ENCODE measurements at regions not wholly inside any gene's neighbourhood (a gene's known extent, or its start where the extent isn't known, plus 50 kb on each side); places are given as distances from the start of the nearest gene placed in this dataset.
A peak's percentile ranks its signal among the peaks of the same experiment; 100 is the strongest.

GRCh38 chr2:60659026-60659425 lies 97.0 kb upstream of the PAPOLG start:
- no peak for DNase-seq

GRCh38 chr2:60661073-60661738 lies 94.9 kb upstream of the PAPOLG start:
- no peak for DNase-seq

- no peak for DNase-seq
These were observed 93.3 kb upstream of the PAPOLG start for GRCh38 chr2:60662781-60663180.

GRCh38 chr2:60671966-60672365 lies 84.1 kb upstream of the PAPOLG start:
- DNase-seq = no peak

GRCh38 chr2:60674524-60675165 lies 81.4 kb upstream of the PAPOLG start:
- DNase-seq = peak; percentile 31

GRCh38 chr2:60675301-60675700 lies 80.8 kb upstream of the PAPOLG start:
- DNase-seq = no peak

- no peak for DNase-seq
These were observed 79.2 kb upstream of the PAPOLG start for GRCh38 chr2:60676706-60677330.

- no peak for DNase-seq
These were observed 78.7 kb upstream of the PAPOLG start for GRCh38 chr2:60677356-60677755.

- no peak for DNase-seq
These were observed 77.5 kb upstream of the PAPOLG start for GRCh38 chr2:60678551-60678950.

GRCh38 chr2:60679036-60679780 lies 76.9 kb upstream of the PAPOLG start:
- DNase-seq = no peak

GRCh38 chr2:60693551-60693950 lies 62.5 kb upstream of the PAPOLG start:
- no peak for DNase-seq

- no peak for DNase-seq
These were observed 60.3 kb upstream of the PAPOLG start for GRCh38 chr2:60695793-60696192.

- DNase-seq = no peak
These were observed 56.5 kb upstream of the PAPOLG start for GRCh38 chr2:60699617-60700016.

GRCh38 chr2:60706021-60706420 lies 50.0 kb upstream of the PAPOLG start:
- DNase-seq = no peak

All from NCI-H1092 treated with DMSO at 0.1 percent for 48 hours (cell line).